Kidney epithelial cell (primary cell): ENCODE measurements at regions not wholly inside any gene's neighbourhood (a gene's known extent, or its start where the extent isn't known, plus 50 kb on each side); places are given as distances from the start of the nearest gene placed in this dataset.

Experiments used
- DNase-seq: peaks from one replicate; pipeline ENCODE4 v3.0.0-alpha.2; 2010; ENCODE audit warnings: low read depth
- H3K27me3 ChIP-seq: 2 replicates; pipeline ENCODE4 v1.6.0; 2011; ENCODE audit warnings: low read length; ENCODE audit not compliant: control insufficient read depth, insufficient read depth
- H3K36me3 ChIP-seq: 2 replicates; pipeline ENCODE4 v1.5.1; 2011; ENCODE audit warnings: low read length; ENCODE audit not compliant: control insufficient read depth, insufficient read depth
- H3K4me3 ChIP-seq: 2 replicates; pipeline ENCODE4 v1.5.1; 2011; ENCODE audit warnings: low read depth, mild to moderate bottlenecking, control low read depth, low read length
- TF ChIP-seq, protein P1 (sequence below): IDR thresholded peaks from 2 replicates; pipeline ENCODE4 v1.5.1; 2011; ENCODE audit warnings: mild to moderate bottlenecking, moderate library complexity, low read length, control low read depth, inconsistent platforms; ENCODE audit not compliant: insufficient read depth, poor library complexity, severe bottlenecking

- Histone ChIP-seq H3K27me3 (no peaks in the 10 kb centered on the region), H3K4me3 (no peak overlapping the region), H3K36me3 (no peaks in the 10 kb centered on the region)
- DNase-seq = no peak
- TF ChIP-seq, protein P1, sequence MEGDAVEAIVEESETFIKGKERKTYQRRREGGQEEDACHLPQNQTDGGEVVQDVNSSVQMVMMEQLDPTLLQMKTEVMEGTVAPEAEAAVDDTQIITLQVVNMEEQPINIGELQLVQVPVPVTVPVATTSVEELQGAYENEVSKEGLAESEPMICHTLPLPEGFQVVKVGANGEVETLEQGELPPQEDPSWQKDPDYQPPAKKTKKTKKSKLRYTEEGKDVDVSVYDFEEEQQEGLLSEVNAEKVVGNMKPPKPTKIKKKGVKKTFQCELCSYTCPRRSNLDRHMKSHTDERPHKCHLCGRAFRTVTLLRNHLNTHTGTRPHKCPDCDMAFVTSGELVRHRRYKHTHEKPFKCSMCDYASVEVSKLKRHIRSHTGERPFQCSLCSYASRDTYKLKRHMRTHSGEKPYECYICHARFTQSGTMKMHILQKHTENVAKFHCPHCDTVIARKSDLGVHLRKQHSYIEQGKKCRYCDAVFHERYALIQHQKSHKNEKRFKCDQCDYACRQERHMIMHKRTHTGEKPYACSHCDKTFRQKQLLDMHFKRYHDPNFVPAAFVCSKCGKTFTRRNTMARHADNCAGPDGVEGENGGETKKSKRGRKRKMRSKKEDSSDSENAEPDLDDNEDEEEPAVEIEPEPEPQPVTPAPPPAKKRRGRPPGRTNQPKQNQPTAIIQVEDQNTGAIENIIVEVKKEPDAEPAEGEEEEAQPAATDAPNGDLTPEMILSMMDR = no peak
These were observed 140.3 kb upstream of the MCHR2 start for GRCh38 chr6:100134297-100134696.

- DNase-seq = no peak
- no peaks in the 10 kb centered on the region for H3K36me3 ChIP-seq
- no peaks in the 10 kb centered on the region for H3K27me3 ChIP-seq
- TF ChIP-seq, protein P1 = no peak
- H3K4me3 ChIP-seq = no peak overlapping the region
These were observed 138.0 kb upstream of the MCHR2 start for GRCh38 chr6:100132005-100132404.

- TF ChIP-seq, protein P1 = no peak
- no peak for DNase-seq
- no peak overlapping the region for H3K4me3 ChIP-seq
- no peaks in the 10 kb centered on the region for H3K36me3 ChIP-seq
- no peaks in the 10 kb centered on the region for H3K27me3 ChIP-seq
These were observed 136.6 kb upstream of the MCHR2 start for GRCh38 chr6:100130630-100131029.

DNA sequence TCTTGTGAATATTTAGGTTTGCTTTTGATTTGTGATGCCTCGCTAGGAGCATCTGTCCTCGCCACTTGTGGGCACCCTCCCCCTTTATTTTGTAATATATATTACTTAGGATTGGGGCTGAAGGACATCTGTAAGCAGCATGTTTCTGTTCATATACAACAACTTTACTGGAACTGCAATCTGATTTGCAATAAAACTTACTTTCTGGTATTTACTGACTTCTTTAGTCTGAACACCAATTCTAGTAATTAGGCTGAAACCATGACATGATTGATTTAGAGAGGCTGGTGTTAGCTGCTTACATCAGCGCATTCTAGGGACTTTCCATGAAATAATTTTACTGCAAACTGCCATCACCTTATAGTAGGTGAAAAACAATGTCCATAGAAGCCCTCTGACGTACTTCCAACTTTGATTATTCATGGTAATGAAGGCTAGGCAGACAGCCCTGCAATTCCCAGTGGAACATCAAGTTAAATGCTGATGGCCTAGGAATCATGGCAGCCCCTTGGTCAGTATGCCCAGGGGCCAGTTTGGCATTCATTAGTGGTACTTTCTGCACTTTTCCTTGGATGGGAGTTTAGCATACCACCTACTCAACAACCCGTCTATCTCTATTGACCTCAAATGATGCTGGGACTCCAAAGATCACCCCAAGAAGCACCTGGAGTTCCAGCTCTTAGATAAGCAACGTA lies 132.9 kb upstream of the MCHR2 start:
- TF ChIP-seq, protein P1 = no peak
- no peaks in the 10 kb centered on the region for H3K36me3 ChIP-seq
- DNase-seq = no peak
- no peaks in the 10 kb centered on the region for H3K27me3 ChIP-seq
- no peak overlapping the region for H3K4me3 ChIP-seq

GRCh38 chr6:100121854-100122609 lies 128.0 kb upstream of the MCHR2 start:
- DNase-seq = no peak
- H3K36me3 ChIP-seq = no peaks in the 10 kb centered on the region
- H3K4me3 ChIP-seq = no peak overlapping the region
- TF ChIP-seq, protein P1 = no peak
- no peaks in the 10 kb centered on the region for H3K27me3 ChIP-seq
